GM12865 (cell line): ENCODE measurements at regions not wholly inside any gene's neighbourhood (a gene's known extent, or its start where the extent isn't known, plus 50 kb on each side); places are given as distances from the start of the nearest gene placed in this dataset.

Experiments
- DNase-seq: peaks from one replicate; pipeline ENCODE4 v3.0.0; 2010; ENCODE audit warnings: low read depth
- H3K4me3 ChIP-seq: 2 replicates; pipeline ENCODE4 v1.5.1; 2011; ENCODE audit warnings: mild to moderate bottlenecking, low read depth, low read length, control low read depth
- CTCF ChIP-seq: IDR thresholded peaks from 2 replicates; pipeline ENCODE4 v1.5.1; 2011; ENCODE audit warnings: low read length, control low read depth, low read depth, inconsistent platforms; ENCODE audit not compliant: insufficient read depth; ENCODE audit errors: missing control alignments

DNA sequence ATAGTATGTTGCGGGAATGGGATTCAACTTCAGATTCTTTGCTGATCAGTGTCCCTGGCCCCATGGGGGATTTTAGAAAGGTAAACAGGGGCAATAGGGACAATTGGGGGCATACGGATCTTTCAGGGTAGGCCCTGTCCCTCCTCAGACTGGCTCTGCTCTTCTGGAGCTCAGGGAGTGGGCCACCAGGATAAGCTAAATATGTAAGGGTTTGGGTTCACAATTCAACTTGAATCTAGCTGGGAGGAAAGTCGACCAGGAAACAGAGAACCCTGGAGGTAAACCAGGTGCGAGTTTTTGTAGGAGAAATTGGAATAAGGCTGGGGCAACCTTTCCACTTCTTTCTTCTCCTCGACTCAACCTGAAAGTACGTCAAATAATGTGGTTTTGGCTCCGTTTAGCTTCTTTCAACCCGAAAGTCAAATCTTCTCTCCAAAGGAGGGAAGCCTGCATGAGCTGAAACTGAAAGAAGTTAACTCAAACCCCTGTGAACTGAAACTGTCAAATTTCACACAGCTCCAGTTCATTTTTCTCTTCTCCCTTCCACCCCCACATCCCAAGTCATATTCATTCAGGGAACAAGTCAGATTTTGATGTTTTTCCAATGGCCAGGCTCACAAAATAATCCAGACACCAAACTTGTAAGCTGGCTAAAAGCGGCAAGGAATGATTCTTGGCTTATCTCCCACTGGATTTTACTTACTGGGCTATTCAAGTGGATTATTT, 278.2 kb downstream of the CLIC5 start:
- peak; percentile 84 for DNase-seq
- no peak overlapping the region for H3K4me3 ChIP-seq
- TF ChIP-seq CTCF = no peak

GRCh38 chr6:45736134-45736533, 279.5 kb downstream of the CLIC5 start:
- TF ChIP-seq CTCF = no peak
- no peak overlapping the region for H3K4me3 ChIP-seq
- DNase-seq = no peak

- no peak for DNase-seq
- no peak for TF ChIP-seq CTCF
- no peak overlapping the region for H3K4me3 ChIP-seq
Measured at GRCh38 chr6:45732731-45733130, 282.9 kb downstream of the CLIC5 start.

- H3K4me3 ChIP-seq = no peak overlapping the region
- no peak for TF ChIP-seq CTCF
- DNase-seq = no peak
Measured at GRCh38 chr6:45730232-45730631, 285.4 kb downstream of the CLIC5 start.

- no peak overlapping the region for H3K4me3 ChIP-seq
- DNase-seq = no peak
- no peak for TF ChIP-seq CTCF
Measured at GRCh38 chr6:45728674-45729073, 287.0 kb downstream of the CLIC5 start.

GRCh38 chr6:45727819-45728449, 287.7 kb downstream of the CLIC5 start:
- no peak for TF ChIP-seq CTCF
- H3K4me3 ChIP-seq = no peak overlapping the region
- DNase-seq = no peak

DNA sequence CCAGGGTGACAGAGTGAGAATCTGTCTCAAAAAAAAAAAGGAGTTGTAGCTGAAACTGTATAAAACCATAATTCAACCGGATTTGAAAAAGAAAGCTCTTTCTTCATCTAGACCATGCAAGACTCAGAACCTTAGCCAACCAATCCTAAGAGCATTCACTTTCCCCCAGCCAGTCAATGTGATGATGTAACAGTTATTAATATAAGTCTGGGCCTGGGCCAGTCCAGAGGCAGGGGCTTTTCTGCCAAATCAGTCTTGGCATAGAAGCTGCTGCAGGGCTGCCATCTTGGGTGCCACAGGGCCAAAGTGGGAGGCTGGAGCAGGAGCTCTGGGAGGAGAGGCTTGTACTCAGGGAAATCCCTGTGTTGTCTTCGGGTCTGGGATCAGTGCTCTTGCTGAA, 288.4 kb downstream of the CLIC5 start:
- H3K4me3 ChIP-seq = no peak overlapping the region
- DNase-seq = peak; percentile 12
- TF ChIP-seq CTCF = no peak
